ENCODE measurements at regions not wholly inside any gene's neighbourhood (a gene's known extent, or its start where the extent isn't known, plus 50 kb on each side); places are given as distances from the start of the nearest gene placed in this dataset.
"Not testable (repeated sequence)": the region's sequence is repeated elsewhere in the genome, so short reads cannot be mapped to it uniquely, and the experiment has no call there.

DNA sequence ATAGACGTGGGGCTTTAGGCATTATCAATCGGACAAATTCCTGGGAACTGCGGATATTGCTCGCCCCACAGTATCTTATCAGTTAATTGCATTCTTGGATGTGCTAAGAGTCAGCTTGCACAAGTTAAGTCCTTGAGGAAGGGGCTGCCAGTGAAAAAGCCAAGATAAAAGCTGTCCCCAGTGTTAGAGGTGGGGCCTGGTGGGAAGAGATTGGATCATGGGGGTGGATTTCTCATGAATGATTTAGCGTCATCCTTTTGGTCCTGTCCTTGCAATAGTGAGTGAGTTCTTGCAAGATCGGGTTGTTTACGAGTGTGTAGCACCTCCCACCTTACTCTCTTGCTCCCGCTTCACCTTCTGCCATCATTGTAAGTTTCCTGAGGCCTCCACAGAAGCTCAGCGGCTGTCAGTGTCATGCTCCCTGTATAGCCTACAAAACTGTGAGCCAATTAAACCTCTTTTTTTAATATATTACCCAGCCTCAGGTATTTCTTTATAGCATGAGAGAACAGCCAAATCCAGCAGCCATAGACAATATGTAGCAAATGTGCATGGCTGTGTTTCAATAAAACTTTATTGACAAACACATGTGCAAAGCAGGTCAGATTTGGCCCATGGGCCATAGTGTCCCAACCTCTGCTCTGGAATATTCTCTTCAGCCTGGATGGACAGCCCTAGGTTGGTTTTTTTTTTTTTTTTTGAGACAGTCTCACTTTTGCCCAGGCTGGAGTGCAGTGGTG is 189.2 kb downstream of the OTOP1 start:
- H3K4me1 ChIP-seq (ENCODE audit: control insufficient read depth, insufficient read depth, low read length); SMC1A ChIA-PET (ENCODE audit: uncharacterized antibody, unreplicated experiment); FAIRE-seq; in situ Hi-C loops (cut with MboI); ATAC-seq; H3K27me3 ChIP-seq (replicated peaks in 1 of 2; ENCODE audit: control insufficient read depth in 2 of 2, insufficient read depth in 2 of 2, low read length in 1 of 2); H3K4me3 ChIP-seq; H3K9ac ChIP-seq (ENCODE audit: control insufficient read depth, insufficient read depth, low read length); H3K4me2 ChIP-seq (ENCODE audit: control insufficient read depth, insufficient read depth); CTCF ChIA-PET; DNase-seq (ENCODE audit: low read depth, low spot score); RAD21 ChIA-PET (ENCODE audit: unreplicated experiment); H2AFZ ChIP-seq (ENCODE audit: control insufficient read depth, low read depth, low read length); H3K27ac ChIP-seq (ENCODE audit: control insufficient read depth, insufficient read depth); BruUV-seq (replicated peaks); H3K79me2 ChIP-seq (ENCODE audit: control insufficient read depth, insufficient read depth, low read length); H3K9me3 ChIP-seq (replicated peaks; ENCODE audit: control insufficient read depth, insufficient read depth, low read length); H3K36me3 ChIP-seq (ENCODE audit: control insufficient read depth in 2 of 2, insufficient read depth in 2 of 2, low read length in 1 of 2); H4K20me1 ChIP-seq (ENCODE audit: control insufficient read depth, insufficient read depth); POLR2A ChIA-PET; intact Hi-C loops (cut with micrococcal nuclease; ENCODE audit: unreplicated experiment): not testable (repeated sequence)
- 49% methylated on average over 9 of the region's 9 CpGs for WGBS (ENCODE audit: insufficient coverage, insufficient replicate concordance, low lambda C conversion rate, missing lambda C conversion rate)
- TF ChIP-seq, protein P1, sequence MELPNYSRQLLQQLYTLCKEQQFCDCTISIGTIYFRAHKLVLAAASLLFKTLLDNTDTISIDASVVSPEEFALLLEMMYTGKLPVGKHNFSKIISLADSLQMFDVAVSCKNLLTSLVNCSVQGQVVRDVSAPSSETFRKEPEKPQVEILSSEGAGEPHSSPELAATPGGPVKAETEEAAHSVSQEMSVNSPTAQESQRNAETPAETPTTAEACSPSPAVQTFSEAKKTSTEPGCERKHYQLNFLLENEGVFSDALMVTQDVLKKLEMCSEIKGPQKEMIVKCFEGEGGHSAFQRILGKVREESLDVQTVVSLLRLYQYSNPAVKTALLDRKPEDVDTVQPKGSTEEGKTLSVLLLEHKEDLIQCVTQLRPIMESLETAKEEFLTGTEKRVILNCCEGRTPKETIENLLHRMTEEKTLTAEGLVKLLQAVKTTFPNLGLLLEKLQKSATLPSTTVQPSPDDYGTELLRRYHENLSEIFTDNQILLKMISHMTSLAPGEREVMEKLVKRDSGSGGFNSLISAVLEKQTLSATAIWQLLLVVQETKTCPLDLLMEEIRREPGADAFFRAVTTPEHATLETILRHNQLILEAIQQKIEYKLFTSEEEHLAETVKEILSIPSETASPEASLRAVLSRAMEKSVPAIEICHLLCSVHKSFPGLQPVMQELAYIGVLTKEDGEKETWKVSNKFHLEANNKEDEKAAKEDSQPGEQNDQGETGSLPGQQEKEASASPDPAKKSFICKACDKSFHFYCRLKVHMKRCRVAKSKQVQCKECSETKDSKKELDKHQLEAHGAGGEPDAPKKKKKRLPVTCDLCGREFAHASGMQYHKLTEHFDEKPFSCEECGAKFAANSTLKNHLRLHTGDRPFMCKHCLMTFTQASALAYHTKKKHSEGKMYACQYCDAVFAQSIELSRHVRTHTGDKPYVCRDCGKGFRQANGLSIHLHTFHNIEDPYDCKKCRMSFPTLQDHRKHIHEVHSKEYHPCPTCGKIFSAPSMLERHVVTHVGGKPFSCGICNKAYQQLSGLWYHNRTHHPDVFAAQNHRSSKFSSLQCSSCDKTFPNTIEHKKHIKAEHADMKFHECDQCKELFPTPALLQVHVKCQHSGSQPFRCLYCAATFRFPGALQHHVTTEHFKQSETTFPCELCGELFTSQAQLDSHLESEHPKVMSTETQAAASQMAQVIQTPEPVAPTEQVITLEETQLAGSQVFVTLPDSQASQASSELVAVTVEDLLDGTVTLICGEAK (IDR thresholded peaks at IDR 0.05; ENCODE audit: borderline replicate concordance), result 0 out of 2 replicates have a peak, but pooled peaks have one; percentile 15

DNA sequence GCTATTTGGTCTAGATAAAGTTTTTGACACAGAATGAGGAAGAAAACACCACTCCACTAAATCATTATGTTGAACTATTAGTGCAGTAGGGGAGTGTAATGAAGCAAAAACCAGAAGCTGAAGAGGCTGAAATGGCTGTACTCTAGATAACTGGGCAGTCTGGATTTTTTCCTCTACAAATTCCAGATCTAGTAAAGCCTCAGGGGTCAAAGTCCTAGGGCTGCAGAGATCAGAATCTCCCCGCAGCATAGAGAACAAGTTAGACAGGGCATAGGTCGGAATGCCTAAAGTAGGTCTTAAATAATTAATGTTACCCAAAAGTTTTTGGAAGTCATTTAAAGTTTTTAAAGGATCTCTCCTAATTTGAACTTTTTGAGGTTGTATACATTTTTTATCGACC is 180.9 kb downstream of the OTOP1 start:
- ATAC-seq; H3K27me3 ChIP-seq (replicated peaks in 1 of 2; ENCODE audit: control insufficient read depth in 2 of 2, insufficient read depth in 2 of 2, low read length in 1 of 2); H3K79me2 ChIP-seq (ENCODE audit: control insufficient read depth, insufficient read depth, low read length); in situ Hi-C loops (cut with MboI); H3K9me3 ChIP-seq (replicated peaks; ENCODE audit: control insufficient read depth, insufficient read depth, low read length); FAIRE-seq; BruUV-seq (replicated peaks); H3K27ac ChIP-seq (ENCODE audit: control insufficient read depth, insufficient read depth); intact Hi-C loops (cut with micrococcal nuclease; ENCODE audit: unreplicated experiment); H3K4me2 ChIP-seq (ENCODE audit: control insufficient read depth, insufficient read depth); H3K4me1 ChIP-seq (ENCODE audit: control insufficient read depth, insufficient read depth, low read length); CTCF ChIA-PET; H3K9ac ChIP-seq (ENCODE audit: control insufficient read depth, insufficient read depth, low read length); RAD21 ChIA-PET (ENCODE audit: unreplicated experiment); POLR2A ChIA-PET; SMC1A ChIA-PET (ENCODE audit: uncharacterized antibody, unreplicated experiment); H3K4me3 ChIP-seq; DNase-seq (ENCODE audit: low read depth, low spot score); H2AFZ ChIP-seq (ENCODE audit: control insufficient read depth, low read depth, low read length); H4K20me1 ChIP-seq (ENCODE audit: control insufficient read depth, insufficient read depth); H3K36me3 ChIP-seq (ENCODE audit: control insufficient read depth in 2 of 2, insufficient read depth in 2 of 2, low read length in 1 of 2): not testable (repeated sequence)
- 0% methylated on average over 3 of the region's 3 CpGs for WGBS (ENCODE audit: insufficient coverage, insufficient replicate concordance, low lambda C conversion rate, missing lambda C conversion rate)

DNA sequence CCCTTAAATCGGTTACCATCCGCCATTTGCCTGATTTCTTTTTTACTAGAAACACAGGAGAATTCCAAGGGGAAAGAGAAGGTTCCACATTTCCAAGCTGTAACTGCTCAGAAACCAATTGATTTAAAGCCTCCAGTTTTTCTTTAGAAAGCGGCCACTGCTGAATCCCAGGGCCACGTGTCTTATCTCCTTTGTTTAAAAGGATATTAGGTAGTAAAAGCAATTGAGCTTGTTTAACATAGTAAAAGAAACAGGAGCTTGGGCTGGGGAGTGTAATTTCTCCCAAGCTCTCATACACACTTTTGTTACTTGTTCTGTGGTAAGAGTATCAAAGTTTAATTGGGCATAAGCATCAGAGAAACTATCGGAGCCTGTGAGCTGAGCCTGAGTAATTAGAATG is 180.0 kb downstream of the OTOP1 start:
- BruUV-seq (replicated peaks); H3K36me3 ChIP-seq (ENCODE audit: control insufficient read depth in 2 of 2, insufficient read depth in 2 of 2, low read length in 1 of 2); H3K27me3 ChIP-seq (replicated peaks in 1 of 2; ENCODE audit: control insufficient read depth in 2 of 2, insufficient read depth in 2 of 2, low read length in 1 of 2); CTCF ChIA-PET; H3K9ac ChIP-seq (ENCODE audit: control insufficient read depth, insufficient read depth, low read length); H3K9me3 ChIP-seq (replicated peaks; ENCODE audit: control insufficient read depth, insufficient read depth, low read length); DNase-seq (ENCODE audit: low read depth, low spot score); H3K4me2 ChIP-seq (ENCODE audit: control insufficient read depth, insufficient read depth); RAD21 ChIA-PET (ENCODE audit: unreplicated experiment); FAIRE-seq; H3K27ac ChIP-seq (ENCODE audit: control insufficient read depth, insufficient read depth); in situ Hi-C loops (cut with MboI); H2AFZ ChIP-seq (ENCODE audit: control insufficient read depth, low read depth, low read length); intact Hi-C loops (cut with micrococcal nuclease; ENCODE audit: unreplicated experiment); H3K79me2 ChIP-seq (ENCODE audit: control insufficient read depth, insufficient read depth, low read length); H3K4me3 ChIP-seq; ATAC-seq; POLR2A ChIA-PET; H4K20me1 ChIP-seq (ENCODE audit: control insufficient read depth, insufficient read depth); H3K4me1 ChIP-seq (ENCODE audit: control insufficient read depth, insufficient read depth, low read length); SMC1A ChIA-PET (ENCODE audit: uncharacterized antibody, unreplicated experiment): not testable (repeated sequence)
- 41% methylated on average over 5 of the region's 5 CpGs for WGBS (ENCODE audit: insufficient coverage, insufficient replicate concordance, low lambda C conversion rate, missing lambda C conversion rate)

Measured in GM12878 (cell line).